ENCODE measurements at regions not wholly inside any gene's neighbourhood (a gene's known extent, or its start where the extent isn't known, plus 50 kb on each side); places are given as distances from the start of the nearest gene placed in this dataset.

DNA sequence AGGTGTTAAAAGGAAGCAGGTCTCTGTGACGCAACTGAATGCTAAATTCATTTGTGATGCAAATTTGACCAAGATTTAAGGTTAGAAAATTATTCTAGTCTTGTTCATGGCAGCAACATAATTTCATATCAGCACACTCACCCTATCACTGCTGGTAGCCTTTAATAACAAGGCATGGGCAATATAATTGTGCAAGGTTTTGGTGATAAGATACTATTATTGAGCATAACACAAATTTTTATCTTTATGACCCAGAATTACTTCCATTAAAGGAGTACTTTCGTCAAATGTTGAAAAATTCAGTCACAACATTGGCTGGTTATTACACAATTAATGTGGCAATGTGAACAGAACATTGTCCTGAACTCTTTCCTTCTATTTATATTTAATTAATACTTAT is 96.0 kb upstream of the PAM start:
- H3K36me3 Mint-ChIP-seq, result no peaks in the 10 kb centered on the region
- no peaks in the 10 kb centered on the region for H3K9me3 Mint-ChIP-seq
- no peak overlapping the region for H3K27ac Mint-ChIP-seq
- H3K4me3 Mint-ChIP-seq, result no peak overlapping the region
- DNase-seq (ENCODE audit: extremely low spot score, unreplicated experiment), result no peak
- H3K27me3 Mint-ChIP-seq, result peaks cover 3% of the 10 kb centered on the region
- no peaks in the 10 kb centered on the region for H3K4me1 Mint-ChIP-seq (ENCODE audit: unreplicated experiment)
- TF ChIP-seq CTCF (conservative IDR thresholded peaks at IDR 0.05), result no peak

DNA sequence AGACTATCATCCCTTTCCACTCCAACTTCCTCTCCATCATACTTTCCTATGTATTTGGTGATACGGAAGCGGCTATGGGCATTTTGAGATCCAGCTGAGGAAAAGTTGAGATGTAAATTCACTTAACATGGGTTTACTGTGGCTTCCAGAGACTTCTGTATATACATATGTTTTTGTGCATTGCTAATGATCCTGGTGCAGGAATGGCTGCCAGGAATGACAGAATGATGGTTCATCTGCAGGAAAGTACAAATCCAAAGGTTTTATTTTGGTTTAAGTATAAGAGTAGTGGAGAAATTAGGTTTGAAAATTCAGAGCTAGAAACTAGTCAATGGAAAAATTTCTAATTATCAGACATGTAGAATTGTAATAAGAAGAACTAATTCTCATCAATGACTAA is 95.0 kb upstream of the PAM start:
- no peak overlapping the region for H3K27ac Mint-ChIP-seq
- peaks cover 3% of the 10 kb centered on the region for H3K27me3 Mint-ChIP-seq
- no peak for DNase-seq (ENCODE audit: extremely low spot score, unreplicated experiment)
- no peak overlapping the region for H3K4me3 Mint-ChIP-seq
- H3K4me1 Mint-ChIP-seq (ENCODE audit: unreplicated experiment), result no peaks in the 10 kb centered on the region
- TF ChIP-seq CTCF (conservative IDR thresholded peaks at IDR 0.05), result no peak
- H3K9me3 Mint-ChIP-seq, result no peaks in the 10 kb centered on the region
- no peaks in the 10 kb centered on the region for H3K36me3 Mint-ChIP-seq

DNA sequence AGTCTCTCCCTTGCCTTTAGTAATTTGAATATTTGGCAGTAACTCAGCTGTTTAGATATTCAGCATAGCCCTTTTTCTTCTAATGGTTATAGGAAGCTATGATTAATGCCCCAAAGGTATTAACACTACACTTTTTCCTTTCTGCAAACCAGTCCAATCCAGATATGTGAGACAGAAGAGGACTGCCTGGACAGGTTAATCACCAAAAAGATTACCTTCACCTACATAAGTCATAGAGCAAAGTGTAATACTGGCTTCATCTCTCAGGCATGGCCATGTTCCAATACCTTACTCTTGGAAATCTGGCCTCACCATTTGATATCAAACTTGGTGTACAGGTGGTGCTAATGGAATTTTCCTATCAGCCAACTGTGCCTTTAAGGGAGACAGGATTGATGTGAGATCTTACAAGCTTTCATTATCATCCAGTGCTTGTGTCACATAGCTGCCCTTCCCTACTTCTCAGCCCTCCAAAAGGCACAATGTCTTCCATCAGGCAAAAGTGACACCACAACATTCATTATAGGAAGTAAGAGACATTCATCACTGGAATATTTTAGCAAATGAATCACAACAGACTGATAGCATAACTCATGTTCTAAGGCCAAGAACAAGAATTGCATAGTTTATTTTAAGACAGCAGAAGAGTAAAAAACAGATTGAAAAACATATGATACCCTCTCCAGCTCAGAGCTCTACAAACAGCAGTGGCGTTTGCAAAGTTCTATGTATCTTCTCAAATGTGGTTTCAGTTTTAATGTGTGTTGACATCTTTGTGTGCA is 91.2 kb upstream of the PAM start:
- no peaks in the 10 kb centered on the region for H3K36me3 Mint-ChIP-seq

DNA sequence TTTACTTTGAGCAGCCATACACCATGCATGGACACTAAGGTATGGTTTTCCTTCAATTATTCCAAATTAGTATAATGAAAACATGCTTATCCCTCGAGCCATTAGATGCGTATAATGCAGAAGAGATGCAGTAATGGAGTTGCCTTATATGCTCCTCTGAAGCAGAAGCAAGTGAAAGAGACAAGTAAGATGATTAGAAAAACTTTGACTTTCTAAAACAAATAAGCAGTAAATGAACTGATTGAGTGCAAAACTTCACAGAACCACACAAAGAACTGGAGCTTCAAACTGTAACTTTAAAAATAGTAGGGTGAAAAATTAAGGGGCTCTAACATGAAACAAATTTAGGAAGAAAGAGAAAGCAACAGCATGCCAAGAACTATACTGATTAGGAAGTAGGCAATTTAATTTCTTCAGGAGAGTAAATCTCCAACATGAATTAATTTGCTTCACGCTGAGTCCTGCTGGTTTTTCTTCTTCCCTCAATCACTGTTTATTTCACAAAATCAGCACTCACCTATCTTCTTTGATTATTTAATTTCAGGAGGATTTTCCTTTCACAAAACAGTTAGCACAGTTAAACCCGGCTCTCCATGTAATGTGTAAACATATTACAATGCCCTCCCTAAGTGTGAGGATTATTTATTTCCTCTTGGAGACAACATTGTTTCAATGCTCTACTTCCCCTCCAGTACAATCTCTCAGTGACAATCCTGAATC is 90.3 kb upstream of the PAM start:
- H3K9me3 Mint-ChIP-seq, result no peaks in the 10 kb centered on the region
- peaks cover 15% of the 10 kb centered on the region for H3K4me1 Mint-ChIP-seq (ENCODE audit: unreplicated experiment)
- H3K36me3 Mint-ChIP-seq, result no peaks in the 10 kb centered on the region
- H3K27ac Mint-ChIP-seq, result no peak overlapping the region
- DNase-seq (ENCODE audit: extremely low spot score, unreplicated experiment), result no peak
- no peak for TF ChIP-seq CTCF (conservative IDR thresholded peaks at IDR 0.05)
- no peak overlapping the region for H3K4me3 Mint-ChIP-seq
- no peaks in the 10 kb centered on the region for H3K27me3 Mint-ChIP-seq

More for the DNA sequence above, 91.2 kb upstream of the PAM start:
- Mint-ChIP-seq H3K27ac (no peak overlapping the region), H3K27me3 (no peaks in the 10 kb centered on the region), H3K4me1 (ENCODE audit: unreplicated experiment) (peaks cover 13% of the 10 kb centered on the region), H3K4me3 (no peak overlapping the region), H3K9me3 (no peaks in the 10 kb centered on the region)
- TF ChIP-seq CTCF (conservative IDR thresholded peaks at IDR 0.05), result no peak
- no peak for DNase-seq (ENCODE audit: extremely low spot score, unreplicated experiment)

DNA sequence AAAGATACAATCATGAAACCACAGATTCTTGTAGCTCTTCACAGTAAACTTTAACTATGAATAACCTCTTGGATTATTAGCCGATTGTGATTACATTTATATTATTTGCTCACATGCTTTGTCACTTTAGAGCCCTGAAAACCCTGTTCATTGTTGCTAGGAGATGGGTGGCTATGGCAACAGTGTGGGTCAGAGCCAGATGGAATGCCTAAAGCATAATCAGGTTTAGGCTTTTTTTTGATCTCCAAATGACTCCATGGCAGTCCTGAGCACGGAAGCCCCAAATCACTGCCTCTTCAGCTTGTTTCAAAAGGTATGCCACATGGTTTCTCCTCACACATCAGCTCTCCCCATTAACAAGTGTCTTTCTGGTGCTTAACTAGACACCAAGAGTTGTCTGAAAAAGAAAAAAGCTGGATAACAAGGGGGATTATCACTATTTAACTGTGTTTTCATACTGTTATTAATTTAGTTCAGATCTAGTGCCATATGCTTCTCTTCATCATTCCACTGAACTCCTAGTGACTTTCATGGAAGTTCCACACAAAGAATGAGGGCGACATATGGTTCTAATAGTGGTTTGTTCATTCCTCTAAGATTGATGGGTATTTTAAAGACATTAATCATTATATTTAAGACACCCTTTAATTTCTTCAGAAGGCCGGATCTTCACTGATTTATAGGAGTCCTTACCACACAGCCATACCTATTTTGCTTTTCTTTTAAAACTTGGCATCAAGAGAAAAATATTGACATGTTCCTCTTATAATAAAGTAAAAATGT is 88.8 kb upstream of the PAM start:
- DNase-seq (ENCODE audit: extremely low spot score, unreplicated experiment), result no peak
- no peak for TF ChIP-seq CTCF (conservative IDR thresholded peaks at IDR 0.05)
- Mint-ChIP-seq H3K36me3 (no peaks in the 10 kb centered on the region), H3K9me3 (peaks cover 5% of the 10 kb centered on the region), H3K4me3 (no peak overlapping the region), H3K27me3 (no peaks in the 10 kb centered on the region), H3K4me1 (ENCODE audit: unreplicated experiment) (peaks cover 15% of the 10 kb centered on the region), H3K27ac (no peak overlapping the region)
